Activated CD8-positive, alpha-beta memory T cell treated with anti-CD3 and anti-CD28 coated beads for 24 hours (primary cell): ENCODE measurements at regions not wholly inside any gene's neighbourhood (a gene's known extent, or its start where the extent isn't known, plus 50 kb on each side); places are given as distances from the start of the nearest gene placed in this dataset.

ENCODE experiments used
- DNase-seq: peaks from one replicate; pipeline ENCODE4 v3.0.0-alpha.2; 2020

- DNase-seq: no peak
Observed at GRCh38 chr5:105735704-105736103, 1935.0 kb downstream of the EFNA5 start.

GRCh38 chr5:105730982-105731381 is 1939.8 kb downstream of the EFNA5 start:
- no peak for DNase-seq

GRCh38 chr5:105726093-105726492 is 1944.6 kb downstream of the EFNA5 start:
- no peak for DNase-seq

- DNase-seq: no peak
Observed at GRCh38 chr5:105708442-105708841, 1962.3 kb downstream of the EFNA5 start.

GRCh38 chr5:105702323-105702722 is 1968.4 kb downstream of the EFNA5 start:
- no peak for DNase-seq

- DNase-seq: no peak
Observed at GRCh38 chr5:105696440-105696839, 1974.3 kb downstream of the EFNA5 start.

- no peak for DNase-seq
Observed at GRCh38 chr5:105695941-105696340, 1974.8 kb downstream of the EFNA5 start.

- no peak for DNase-seq
Observed at GRCh38 chr5:105689596-105689995, 1981.1 kb downstream of the EFNA5 start.

- DNase-seq: no peak
Observed at GRCh38 chr5:105688227-105688792, 1982.4 kb downstream of the EFNA5 start.

GRCh38 chr5:105687493-105687892 is 1983.2 kb downstream of the EFNA5 start:
- no peak for DNase-seq

- DNase-seq: no peak
Observed at GRCh38 chr5:105685884-105686283, 1984.9 kb downstream of the EFNA5 start.

GRCh38 chr5:105684799-105685198 is 1985.9 kb downstream of the EFNA5 start:
- DNase-seq: no peak

GRCh38 chr5:105680858-105681475 is 1989.8 kb downstream of the EFNA5 start:
- no peak for DNase-seq

- no peak for DNase-seq
Observed at GRCh38 chr5:105677291-105677690, 1993.4 kb downstream of the EFNA5 start.

GRCh38 chr5:105670596-105670995 is 2000.1 kb downstream of the EFNA5 start:
- no peak for DNase-seq

- no peak for DNase-seq
Observed at GRCh38 chr5:105663671-105664070, 2007.1 kb downstream of the EFNA5 start.

GRCh38 chr5:105659396-105659795 is 2011.3 kb downstream of the EFNA5 start:
- no peak for DNase-seq

GRCh38 chr5:105640328-105640727 is 2030.4 kb downstream of the EFNA5 start:
- no peak for DNase-seq

GRCh38 chr5:105639511-105639910 is 2031.2 kb downstream of the EFNA5 start:
- no peak for DNase-seq

GRCh38 chr5:105639068-105639467 is 2031.7 kb downstream of the EFNA5 start:
- DNase-seq: no peak

- no peak for DNase-seq
Observed at GRCh38 chr5:105638437-105638836, 2032.3 kb downstream of the EFNA5 start.

GRCh38 chr5:105632043-105632442 is 2038.7 kb downstream of the EFNA5 start:
- DNase-seq: no peak

GRCh38 chr5:105630803-105631202 is 2039.9 kb downstream of the EFNA5 start:
- DNase-seq: no peak

GRCh38 chr5:105619725-105620124 is 2051.0 kb downstream of the EFNA5 start:
- DNase-seq: no peak
